Trophoblast cell (in vitro differentiated cells and primary cell): ENCODE measurements at regions not wholly inside any gene's neighbourhood (a gene's known extent, or its start where the extent isn't known, plus 50 kb on each side); places are given as distances from the start of the nearest gene placed in this dataset.

Experiments
- DNase-seq, 2 donors: peaks; one replicate each; pipeline ENCODE4 v3.0.0-alpha.2; 2016
- H2AFZ ChIP-seq: 2 replicates; pipeline ENCODE4 v1.6.1; 2013; ENCODE audit warnings: low read length, moderate library complexity, mild to moderate bottlenecking; ENCODE audit not compliant: insufficient read depth, poor library complexity
- H2AK5ac ChIP-seq: 2 replicates; pipeline ENCODE4 v1.6.1; 2013; ENCODE audit warnings: mild to moderate bottlenecking, low read length
- H2BK120ac ChIP-seq: 2 replicates; pipeline ENCODE4 v1.6.1; 2013; ENCODE audit warnings: low read length, mild to moderate bottlenecking, moderate library complexity; ENCODE audit not compliant: insufficient read depth, poor library complexity
- H2BK12ac ChIP-seq: 2 replicates; pipeline ENCODE4 v1.6.1; 2013; ENCODE audit warnings: mild to moderate bottlenecking, low read length, moderate library complexity
- H2BK5ac ChIP-seq: 2 replicates; pipeline ENCODE4 v1.6.1; 2013; ENCODE audit warnings: low read length, low read depth, moderate library complexity, mild to moderate bottlenecking; ENCODE audit not compliant: poor library complexity
- H3K14ac ChIP-seq: 2 replicates; pipeline ENCODE4 v1.6.1; 2013; ENCODE audit warnings: mild to moderate bottlenecking, low read length
- H3K18ac ChIP-seq: 2 replicates; pipeline ENCODE4 v1.6.1; 2013; ENCODE audit warnings: mild to moderate bottlenecking, low read length
- H3K23ac ChIP-seq: 2 replicates; pipeline ENCODE4 v1.6.1; 2013; ENCODE audit warnings: low read length
- H3K27ac ChIP-seq: 2 replicates; pipeline ENCODE4 v1.5.1; 2013; ENCODE audit warnings: low read depth, mild to moderate bottlenecking, inconsistent platforms, low read length, moderate library complexity
- H3K27me3 ChIP-seq: 2 replicates; pipeline ENCODE4 v1.6.1; 2013; ENCODE audit warnings: inconsistent platforms, mild to moderate bottlenecking, low read length, moderate library complexity; ENCODE audit not compliant: insufficient read depth
- H3K36me3 ChIP-seq, 2 experiments: 1 replicate in 1 of 2; 2 replicates in 1 of 2; pipeline ENCODE4 v1.6.1; 2013; ENCODE audit warnings: low read length in 2 of 2, mild to moderate bottlenecking in 2 of 2, moderate library complexity in 1 of 2; ENCODE audit not compliant: insufficient read depth in 2 of 2, control insufficient read depth in 1 of 2
- H3K4ac ChIP-seq: 2 replicates; pipeline ENCODE4 v1.6.1; 2013; ENCODE audit warnings: low read depth, mild to moderate bottlenecking, low read length, moderate library complexity
- H3K4me1 ChIP-seq, 2 experiments: 1 replicate in 1 of 2; 2 replicates in 1 of 2; pipeline ENCODE4 v1.6.1; 2013; ENCODE audit warnings: low read length in 2 of 2, mild to moderate bottlenecking in 2 of 2, moderate library complexity in 1 of 2; ENCODE audit not compliant: insufficient read depth in 2 of 2, control insufficient read depth in 1 of 2
- H3K4me2 ChIP-seq: 2 replicates; pipeline ENCODE4 v1.6.1; 2013; ENCODE audit warnings: inconsistent platforms, mild to moderate bottlenecking, low read length, moderate library complexity
- H3K4me3 ChIP-seq: 2 replicates; pipeline ENCODE4 v1.5.1; 2013; ENCODE audit warnings: mild to moderate bottlenecking, low read depth, low read length, inconsistent platforms
- H3K79me1 ChIP-seq: one replicate; pipeline ENCODE4 v1.6.1; 2013; ENCODE audit warnings: low read length
- H3K79me2 ChIP-seq: 2 replicates; pipeline ENCODE4 v1.6.1; 2013; ENCODE audit warnings: low read length, mild to moderate bottlenecking; ENCODE audit not compliant: control insufficient read depth, insufficient read depth, poor library complexity
- H3K9ac ChIP-seq: 2 replicates; pipeline ENCODE4 v1.6.1; 2013; ENCODE audit warnings: mild to moderate bottlenecking, low read length
- H3K9me3 ChIP-seq: 2 replicates; pipeline ENCODE4 v1.6.1; 2013; ENCODE audit warnings: low read depth, mild to moderate bottlenecking, control low read depth, inconsistent platforms, low read length; ENCODE audit not compliant: insufficient read depth
- H4K12ac ChIP-seq: 2 replicates; pipeline ENCODE4 v1.6.1; 2013; ENCODE audit warnings: low read depth, mild to moderate bottlenecking, low read length, moderate library complexity
- H4K8ac ChIP-seq: 2 replicates; pipeline ENCODE4 v1.6.1; 2013; ENCODE audit warnings: low read depth, mild to moderate bottlenecking, low read length, moderate library complexity
- H4K91ac ChIP-seq: one replicate; pipeline ENCODE4 v1.6.1; 2013; ENCODE audit warnings: low read depth, mild to moderate bottlenecking, low read length, moderate library complexity
- WGBS: extraction: QIAGEN DNeasy Blood & Tissue Kit; methylation state at CpG from one replicate; pipeline ENCODE4 v1.1.7; 2013; ENCODE audit warnings: missing lambda C conversion rate; ENCODE audit not compliant: insufficient read length, insufficient coverage; ENCODE audit errors: extremely low coverage; 5-methylcytosine and 5-hydroxymethylcytosine counted together

DNA sequence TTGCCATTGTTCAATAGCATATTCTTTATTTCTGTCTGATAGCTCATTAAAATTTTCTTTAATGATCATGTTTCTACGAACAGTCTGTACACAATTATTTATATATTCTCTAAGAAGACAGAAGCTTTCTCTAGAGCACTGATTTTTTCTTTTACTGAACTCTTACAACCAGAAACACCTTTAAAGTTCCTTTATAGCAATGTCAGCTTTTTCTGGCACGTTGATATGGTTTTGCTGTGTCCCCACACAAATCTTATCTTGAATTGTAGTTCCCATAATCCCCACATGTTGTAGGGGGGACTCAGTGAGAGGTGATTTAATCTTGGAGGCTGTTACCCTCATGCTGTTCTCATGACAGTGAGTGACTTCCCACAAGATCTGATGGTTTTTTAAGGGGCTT lies 299.4 kb downstream of the PPARGC1A start:
- Histone ChIP-seq H3K14ac (no peak overlapping the region), H4K12ac (no peak overlapping the region), H4K91ac (no peak overlapping the region), H3K79me2 (no peaks in the 10 kb centered on the region), H3K36me3 (no peaks in the 10 kb centered on the region), H4K8ac (no peak overlapping the region), H3K4me2 (no peak overlapping the region), H2AFZ (no peak overlapping the region), H3K4ac (no peak overlapping the region), H3K9ac (no peak overlapping the region), H2AK5ac (no peak overlapping the region), H3K27me3 (no peaks in the 10 kb centered on the region), H3K23ac (no peak overlapping the region), H3K4me1 (no peaks in the 10 kb centered on the region), H3K18ac (no peak overlapping the region), H3K27ac (no peak overlapping the region), H2BK12ac (no peak overlapping the region), H2BK5ac (no peak overlapping the region), H3K4me3 (no peak overlapping the region), H3K9me3 (peaks cover 3% of the 10 kb centered on the region), H3K79me1 (no peaks in the 10 kb centered on the region), H2BK120ac (no peak overlapping the region)
- no CpG with 5 or more reads among the region's 2 CpGs for WGBS
- DNase-seq = no peak

DNA sequence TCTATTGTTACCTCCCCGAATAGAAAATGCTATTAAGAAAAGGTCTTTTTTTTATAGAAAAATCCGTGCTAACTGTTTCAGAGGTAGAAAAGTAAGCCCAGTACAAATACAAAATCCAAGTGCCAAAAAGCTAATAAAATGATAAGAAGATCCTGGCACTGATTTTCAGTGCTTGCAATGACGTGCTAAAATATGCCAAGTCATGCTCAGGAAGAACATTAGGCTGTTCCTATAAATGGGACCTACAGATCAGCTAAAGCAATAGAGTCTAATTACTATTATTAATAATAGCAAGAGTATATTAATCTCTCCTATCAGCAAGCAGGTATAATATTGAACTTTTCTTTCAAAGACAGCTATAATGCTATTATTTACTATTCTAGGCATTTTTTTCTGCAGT lies 305.8 kb downstream of the PPARGC1A start:
- Histone ChIP-seq H3K36me3 (no peaks in the 10 kb centered on the region), H2BK5ac (no peak overlapping the region), H3K4me2 (no peak overlapping the region), H3K9ac (no peak overlapping the region), H3K4ac (no peak overlapping the region), H4K8ac (no peak overlapping the region), H4K12ac (no peak overlapping the region), H3K23ac (no peak overlapping the region), H2BK120ac (no peak overlapping the region), H4K91ac (no peak overlapping the region), H2AK5ac (no peak overlapping the region), H3K4me3 (no peak overlapping the region), H3K9me3 (no peaks in the 10 kb centered on the region), H3K79me1 (no peaks in the 10 kb centered on the region), H2BK12ac (no peak overlapping the region), H3K27ac (no peak overlapping the region), H3K4me1 (no peaks in the 10 kb centered on the region), H3K27me3 (no peaks in the 10 kb centered on the region), H3K18ac (no peak overlapping the region), H3K79me2 (no peaks in the 10 kb centered on the region), H2AFZ (no peak overlapping the region), H3K14ac (no peak overlapping the region)
- no peak for DNase-seq
- no CpG with 5 or more reads among the region's 3 CpGs for WGBS

DNA sequence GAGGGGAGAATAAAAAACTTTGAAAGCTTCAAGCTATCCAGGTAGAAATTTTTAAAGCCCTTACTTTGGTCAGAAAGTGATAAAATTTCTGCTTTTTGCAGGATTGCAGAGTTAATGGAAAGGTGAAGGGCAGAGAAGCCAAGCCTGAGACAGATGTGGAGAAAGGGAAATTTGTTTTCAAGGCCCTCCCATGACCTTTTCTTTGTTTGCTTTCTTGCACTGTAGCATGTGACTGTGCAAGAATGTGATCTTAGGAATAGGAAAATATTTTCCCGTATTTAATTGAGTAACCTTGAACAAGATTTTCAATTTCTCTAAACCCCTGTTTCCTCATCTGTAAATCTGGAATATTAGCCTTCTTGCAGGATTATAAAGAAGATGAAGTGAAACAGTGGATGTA lies 307.2 kb downstream of the PPARGC1A start:
- no peaks in the 10 kb centered on the region for H3K27me3 ChIP-seq
- no peak overlapping the region for H4K8ac ChIP-seq
- no peak overlapping the region for H4K91ac ChIP-seq
- no peak overlapping the region for H2BK5ac ChIP-seq
- H3K14ac ChIP-seq = no peak overlapping the region
- H3K4ac ChIP-seq = no peak overlapping the region
- no peaks in the 10 kb centered on the region for H3K9me3 ChIP-seq
- no peak overlapping the region for H3K18ac ChIP-seq
- no peak overlapping the region for H2AK5ac ChIP-seq
- H3K9ac ChIP-seq = no peak overlapping the region
- H2AFZ ChIP-seq = no peak overlapping the region
- no peak overlapping the region for H3K4me3 ChIP-seq
- H2BK12ac ChIP-seq = no peak overlapping the region
- WGBS = no CpG with 5 or more reads among the region's 1 CpG
- no peak overlapping the region for H3K4me2 ChIP-seq
- no peaks in the 10 kb centered on the region for H3K79me1 ChIP-seq
- no peaks in the 10 kb centered on the region for H3K4me1 ChIP-seq
- H3K36me3 ChIP-seq = no peaks in the 10 kb centered on the region
- no peaks in the 10 kb centered on the region for H3K79me2 ChIP-seq
- H3K23ac ChIP-seq = no peak overlapping the region
- no peak overlapping the region for H4K12ac ChIP-seq
- no peak for DNase-seq
- no peak overlapping the region for H2BK120ac ChIP-seq
- H3K27ac ChIP-seq = no peak overlapping the region

DNA sequence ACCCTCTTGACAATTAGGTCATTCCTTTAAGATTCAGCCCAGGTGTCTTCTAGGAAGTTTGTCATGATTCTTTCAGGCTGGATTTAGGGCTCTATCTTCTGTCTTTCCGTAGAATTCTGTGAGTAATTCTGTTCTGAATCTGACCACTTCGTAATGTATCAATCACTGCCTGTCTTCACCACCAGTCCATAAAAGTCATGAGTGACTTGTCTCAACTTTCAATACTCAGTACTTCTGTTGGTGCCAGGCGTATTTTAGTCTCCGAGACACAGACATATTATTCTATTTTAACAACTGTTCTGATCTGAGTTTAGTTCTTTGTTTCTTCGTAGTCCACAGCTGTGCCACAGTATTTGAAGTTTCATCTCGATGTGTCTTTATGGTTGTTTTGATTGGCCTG lies 310.7 kb downstream of the PPARGC1A start:
- Histone ChIP-seq H2BK12ac (no peak overlapping the region), H4K91ac (no peak overlapping the region), H3K79me1 (no peaks in the 10 kb centered on the region), H3K27ac (no peak overlapping the region), H3K4ac (no peak overlapping the region), H3K79me2 (no peaks in the 10 kb centered on the region), H2BK120ac (no peak overlapping the region), H3K18ac (no peak overlapping the region), H3K27me3 (no peaks in the 10 kb centered on the region), H3K4me3 (no peak overlapping the region), H3K9me3 (no peaks in the 10 kb centered on the region), H3K9ac (no peak overlapping the region), H3K4me2 (no peak overlapping the region), H3K36me3 (no peaks in the 10 kb centered on the region), H3K4me1 (no peaks in the 10 kb centered on the region), H4K8ac (no peak overlapping the region), H2BK5ac (no peak overlapping the region), H3K14ac (no peak overlapping the region), H4K12ac (no peak overlapping the region), H2AFZ (no peak overlapping the region), H2AK5ac (no peak overlapping the region), H3K23ac (no peak overlapping the region)
- no peak for DNase-seq
- no CpG with 5 or more reads among the region's 6 CpGs for WGBS
